Stromal cell of bone marrow (primary cell): ENCODE measurements at regions not wholly inside any gene's neighbourhood (a gene's known extent, or its start where the extent isn't known, plus 50 kb on each side); places are given as distances from the start of the nearest gene placed in this dataset.

Experiments
- DNase-seq: peaks from one replicate; pipeline ENCODE4 v3.0.0-alpha.2; 2012; ENCODE audit warnings: low read depth

- DNase-seq = no peak
Observed at GRCh38 chr11:70501051-70501901, 102.9 kb downstream of the CTTN start.

- no peak for DNase-seq
Observed at GRCh38 chr11:70501933-70502540, 103.7 kb downstream of the CTTN start.

- DNase-seq = no peak
Observed at GRCh38 chr11:70502677-70503467, 104.5 kb downstream of the CTTN start.

GRCh38 chr11:70503468-70504221 lies 105.3 kb downstream of the CTTN start:
- DNase-seq = no peak

GRCh38 chr11:70504246-70505020 lies 106.1 kb downstream of the CTTN start:
- DNase-seq = no peak

GRCh38 chr11:70505331-70505731 lies 107.0 kb downstream of the CTTN start:
- DNase-seq = no peak

- no peak for DNase-seq
Observed at GRCh38 chr11:70505761-70506657, 107.7 kb downstream of the CTTN start.

- DNase-seq = no peak
Observed at GRCh38 chr11:70506658-70506970, 108.3 kb downstream of the CTTN start.

- DNase-seq = no peak
Observed at GRCh38 chr11:70506986-70507385, 108.7 kb downstream of the CTTN start.

- no peak for DNase-seq
Observed at GRCh38 chr11:70507466-70508230, 109.3 kb downstream of the CTTN start.

- DNase-seq = no peak
Observed at GRCh38 chr11:70508231-70508480, 109.8 kb downstream of the CTTN start.

- no peak for DNase-seq
Observed at GRCh38 chr11:70509476-70509875, 111.1 kb downstream of the CTTN start.

- no peak for DNase-seq
Observed at GRCh38 chr11:70510106-70510505, 111.8 kb downstream of the CTTN start.

- DNase-seq = no peak
Observed at GRCh38 chr11:70510571-70510970, 112.2 kb downstream of the CTTN start.

- DNase-seq = no peak
Observed at GRCh38 chr11:70511345-70511744, 113.0 kb downstream of the CTTN start.

- DNase-seq = no peak
Observed at GRCh38 chr11:70512716-70513115, 114.4 kb downstream of the CTTN start.

- no peak for DNase-seq
Observed at GRCh38 chr11:70517203-70517602, 118.9 kb downstream of the CTTN start.

- DNase-seq = peak; percentile 30
Observed at GRCh38 chr11:70517988-70518907, 119.9 kb downstream of the CTTN start.

- no peak for DNase-seq
Observed at GRCh38 chr11:70519117-70519516, 120.8 kb downstream of the CTTN start.
